ENCODE measurements at regions not wholly inside any gene's neighbourhood (a gene's known extent, or its start where the extent isn't known, plus 50 kb on each side); places are given as distances from the start of the nearest gene placed in this dataset.

DNA sequence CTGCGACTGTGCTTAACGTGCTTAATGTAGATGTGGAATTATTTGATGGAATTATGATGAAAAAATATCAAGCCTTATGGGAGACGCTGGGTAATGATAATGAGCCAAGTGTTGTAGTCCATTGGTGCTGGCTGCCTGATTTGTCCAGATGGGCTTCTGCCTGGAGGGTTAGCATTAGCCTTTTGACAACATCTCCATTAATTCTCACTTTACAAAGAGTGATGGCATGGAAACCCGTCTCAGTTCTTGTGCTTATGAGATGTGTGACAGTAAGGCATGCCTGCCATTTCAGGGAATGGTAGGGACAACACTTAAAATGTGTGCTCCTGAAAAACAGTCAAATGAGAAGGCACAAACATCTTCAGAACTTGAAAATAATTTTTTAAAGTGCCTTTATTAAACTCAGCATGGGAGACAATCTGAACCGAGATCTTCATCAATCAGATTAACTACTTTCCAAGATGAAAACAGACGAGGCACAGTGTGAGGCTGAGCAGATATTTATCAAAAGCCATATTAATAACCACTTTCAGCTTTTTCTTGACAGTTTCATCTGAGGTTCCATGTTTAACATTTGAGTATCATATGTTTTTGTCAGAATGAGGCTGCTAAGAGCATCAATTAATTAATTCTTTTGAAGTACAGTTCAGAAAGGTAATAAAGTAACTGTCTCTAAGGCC, 473.1 kb downstream of the NXPH1 start:
- Histone ChIP-seq H3K79me2 (ENCODE audit: insufficient read depth, low read length) (no peaks in the 10 kb centered on the region), H2AFZ (ENCODE audit: low read depth, low read length, poor library complexity, severe bottlenecking) (no peak overlapping the region), H3K9ac (ENCODE audit: low read length) (no peak overlapping the region), H3K9me3 (ENCODE audit: control insufficient read depth in 1 of 2, insufficient read depth in 1 of 2, low read depth in 1 of 2, low read length in 2 of 2) (peaks cover 0 to 4% of the 10 kb centered on the region in 2 experiments; a peak in 2 of 4 replicates), H3K27ac (ENCODE audit: low read depth, low read length) (no peak overlapping the region), H3K4me2 (ENCODE audit: low read length) (no peak overlapping the region), H3K36me3 (ENCODE audit: control insufficient read depth in 1 of 2, insufficient read depth in 2 of 2, low read length in 2 of 2) (no peaks in the 10 kb centered on the region), H4K20me1 (ENCODE audit: insufficient read depth) (no peaks in the 10 kb centered on the region), H3K27me3 (ENCODE audit: insufficient read depth, low read length) (no peaks in the 10 kb centered on the region), H3K4me3 (replicated peaks in 1 of 2; ENCODE audit: low read depth in 1 of 2, low read length in 2 of 2) (no peak overlapping the region), H3K4me1 (ENCODE audit: control insufficient read depth in 1 of 2, insufficient read depth in 2 of 2, low read length in 2 of 2) (no peaks in the 10 kb centered on the region), H3K9me2 (ENCODE audit: insufficient read depth) (no peaks in the 10 kb centered on the region)
- DNase-seq (ENCODE audit: low read depth, low spot score): no peak
- RAD21 ChIA-PET (ENCODE audit: low non-redundant PET in 1 of 2, low total read pairs in 2 of 2, uncharacterized antibody in 2 of 2, unreplicated experiment in 2 of 2): no interaction called here
- no TSS peak for BruUV-seq (replicated peaks)
- TF ChIP-seq, protein P1, sequence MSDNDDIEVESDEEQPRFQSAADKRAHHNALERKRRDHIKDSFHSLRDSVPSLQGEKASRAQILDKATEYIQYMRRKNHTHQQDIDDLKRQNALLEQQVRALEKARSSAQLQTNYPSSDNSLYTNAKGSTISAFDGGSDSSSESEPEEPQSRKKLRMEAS (IDR thresholded peaks at IDR 0.05): no peak
- TF ChIP-seq, protein P2, sequence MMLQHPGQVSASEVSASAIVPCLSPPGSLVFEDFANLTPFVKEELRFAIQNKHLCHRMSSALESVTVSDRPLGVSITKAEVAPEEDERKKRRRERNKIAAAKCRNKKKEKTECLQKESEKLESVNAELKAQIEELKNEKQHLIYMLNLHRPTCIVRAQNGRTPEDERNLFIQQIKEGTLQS (IDR thresholded peaks at IDR 0.05): no peak
- TF ChIP-seq ELF1 (IDR thresholded peaks at IDR 0.05; ENCODE audit: borderline replicate concordance, low read depth) (no peak), ZFX (IDR thresholded peaks at IDR 0.05) (no peak), SRF (IDR thresholded peaks at IDR 0.05; ENCODE audit: low read depth) (no peak), CBX3 (IDR thresholded peaks at IDR 0.05; ENCODE audit: low read depth) (no peak), SIN3A (IDR thresholded peaks at IDR 0.05; ENCODE audit: low read depth) (no peak)
- TF ChIP-seq, protein P3, sequence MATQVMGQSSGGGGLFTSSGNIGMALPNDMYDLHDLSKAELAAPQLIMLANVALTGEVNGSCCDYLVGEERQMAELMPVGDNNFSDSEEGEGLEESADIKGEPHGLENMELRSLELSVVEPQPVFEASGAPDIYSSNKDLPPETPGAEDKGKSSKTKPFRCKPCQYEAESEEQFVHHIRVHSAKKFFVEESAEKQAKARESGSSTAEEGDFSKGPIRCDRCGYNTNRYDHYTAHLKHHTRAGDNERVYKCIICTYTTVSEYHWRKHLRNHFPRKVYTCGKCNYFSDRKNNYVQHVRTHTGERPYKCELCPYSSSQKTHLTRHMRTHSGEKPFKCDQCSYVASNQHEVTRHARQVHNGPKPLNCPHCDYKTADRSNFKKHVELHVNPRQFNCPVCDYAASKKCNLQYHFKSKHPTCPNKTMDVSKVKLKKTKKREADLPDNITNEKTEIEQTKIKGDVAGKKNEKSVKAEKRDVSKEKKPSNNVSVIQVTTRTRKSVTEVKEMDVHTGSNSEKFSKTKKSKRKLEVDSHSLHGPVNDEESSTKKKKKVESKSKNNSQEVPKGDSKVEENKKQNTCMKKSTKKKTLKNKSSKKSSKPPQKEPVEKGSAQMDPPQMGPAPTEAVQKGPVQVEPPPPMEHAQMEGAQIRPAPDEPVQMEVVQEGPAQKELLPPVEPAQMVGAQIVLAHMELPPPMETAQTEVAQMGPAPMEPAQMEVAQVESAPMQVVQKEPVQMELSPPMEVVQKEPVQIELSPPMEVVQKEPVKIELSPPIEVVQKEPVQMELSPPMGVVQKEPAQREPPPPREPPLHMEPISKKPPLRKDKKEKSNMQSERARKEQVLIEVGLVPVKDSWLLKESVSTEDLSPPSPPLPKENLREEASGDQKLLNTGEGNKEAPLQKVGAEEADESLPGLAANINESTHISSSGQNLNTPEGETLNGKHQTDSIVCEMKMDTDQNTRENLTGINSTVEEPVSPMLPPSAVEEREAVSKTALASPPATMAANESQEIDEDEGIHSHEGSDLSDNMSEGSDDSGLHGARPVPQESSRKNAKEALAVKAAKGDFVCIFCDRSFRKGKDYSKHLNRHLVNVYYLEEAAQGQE (IDR thresholded peaks at IDR 0.05; ENCODE audit: low read depth): no peak
- CTCF ChIA-PET: no interaction called here
- no peak for ATAC-seq
- POLR2A ChIA-PET: no interaction called here
- intact Hi-C loops (cut with micrococcal nuclease): no loop called here
